Gastrocnemius medialis (tissue), 4 donors: ENCODE measurements at regions not wholly inside any gene's neighbourhood (a gene's known extent, or its start where the extent isn't known, plus 50 kb on each side); places are given as distances from the start of the nearest gene placed in this dataset.

ENCODE experiments used
- CTCF ChIP-seq, 5 experiments: fragments of 450-650 bp in 3 of 5; fragments of 200-600 bp in 2 of 5; sonication (generic) in 2 of 5; IDR thresholded peaks in 4 of 5; conservative IDR thresholded peaks in 1 of 5; 1 replicate in 4 of 5; 2 replicates in 1 of 5; pipeline ENCODE4 v1.5.1; 2016 to 2019; ENCODE audit warnings: antibody characterized with exemption in 5 of 5, mild to moderate bottlenecking in 3 of 5, moderate library complexity in 3 of 5
- POLR2A ChIP-seq, 2 donors: fragments of 450-650 bp; IDR thresholded peaks; one replicate each; pipeline ENCODE4 v1.6.1; 2017; ENCODE audit warnings: antibody characterized with exemption in 2 of 2, mild to moderate bottlenecking in 2 of 2, moderate library complexity in 2 of 2

- TF ChIP-seq CTCF (IDR thresholded peaks at IDR 0.05 in 4 of 5, conservative IDR thresholded peaks at IDR 0.05 in 1 of 5) (no peak), POLR2A (IDR thresholded peaks at IDR 0.05) (no peak)
Observed at GRCh38 chr10:28906011-28906411, 228.7 kb downstream of the BAMBI start.
